ENCODE measurements at regions not wholly inside any gene's neighbourhood (a gene's known extent, or its start where the extent isn't known, plus 50 kb on each side); places are given as distances from the start of the nearest gene placed in this dataset.

DNA sequence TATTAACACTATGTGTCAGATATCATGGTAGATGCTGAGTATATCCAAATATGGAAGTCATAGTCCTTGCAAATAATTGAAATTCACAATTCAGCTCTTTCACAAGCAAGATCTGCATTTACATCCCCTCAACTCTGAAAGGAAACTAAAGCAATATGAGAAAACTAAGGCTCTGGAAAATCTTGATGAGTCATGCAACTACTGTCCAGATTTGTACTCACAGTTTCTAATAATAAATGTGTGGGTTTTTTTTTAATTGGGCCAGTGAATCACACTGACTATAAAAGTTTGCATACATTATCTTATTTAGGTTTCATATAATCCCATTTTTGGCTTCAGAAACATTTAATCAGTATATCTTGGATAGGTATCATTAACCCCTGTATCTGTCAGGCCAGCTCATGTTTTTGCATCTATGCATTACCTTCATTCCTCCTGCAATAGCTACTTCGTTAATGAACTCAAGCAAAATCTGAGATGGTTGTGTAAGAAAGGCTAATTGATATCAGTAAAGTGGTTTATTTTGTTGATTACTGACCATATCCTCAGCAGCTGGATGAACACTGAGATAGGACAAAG is 58.7 kb upstream of the PRR16 start:
- H3K9me3 ChIP-seq (ENCODE audit: control insufficient read depth, insufficient read depth, low read length) = peaks cover 14% of the 10 kb centered on the region
- no peak overlapping the region for H3K9ac ChIP-seq (ENCODE audit: low read depth, low read length)
- no peaks in the 10 kb centered on the region for H3K4me1 ChIP-seq (ENCODE audit: control insufficient read depth, insufficient read depth, low read length)
- no peaks in the 10 kb centered on the region for H3K36me3 ChIP-seq (ENCODE audit: control insufficient read depth, insufficient read depth, low read length)
- no peaks in the 10 kb centered on the region for H3K27me3 ChIP-seq (ENCODE audit: control insufficient read depth, insufficient read depth, low read length)
- no peak overlapping the region for H3K4me3 ChIP-seq (ENCODE audit: low read depth, low read length)
- no peak overlapping the region for H3K27ac ChIP-seq (ENCODE audit: low read depth, low read length)

DNA sequence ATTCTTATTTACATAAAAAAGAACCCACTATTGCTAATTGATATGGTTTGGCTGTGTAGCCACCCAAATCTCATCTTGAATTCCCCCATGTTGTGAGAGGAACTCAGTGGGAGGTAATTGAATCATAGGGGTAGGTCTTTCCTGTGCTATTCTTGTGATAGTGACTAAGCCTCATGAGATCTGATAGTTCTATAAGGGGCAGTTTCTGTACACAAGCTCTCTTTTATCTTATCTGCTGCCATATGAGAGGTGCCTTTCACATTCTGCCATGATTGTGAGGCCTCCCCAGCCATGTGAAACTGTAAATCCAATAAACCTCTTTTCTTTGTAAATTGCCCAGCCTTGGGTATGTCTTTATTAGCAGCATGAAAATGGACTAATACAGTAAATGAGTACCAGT is 58.2 kb upstream of the PRR16 start:
- Histone ChIP-seq H3K4me3 (ENCODE audit: low read depth, low read length) (no peak overlapping the region), H3K36me3 (ENCODE audit: control insufficient read depth, insufficient read depth, low read length) (no peaks in the 10 kb centered on the region), H3K9ac (ENCODE audit: low read depth, low read length) (no peak overlapping the region), H3K27ac (ENCODE audit: low read depth, low read length) (no peak overlapping the region), H3K9me3 (ENCODE audit: control insufficient read depth, insufficient read depth, low read length) (peaks cover 14% of the 10 kb centered on the region), H3K27me3 (ENCODE audit: control insufficient read depth, insufficient read depth, low read length) (no peaks in the 10 kb centered on the region), H3K4me1 (ENCODE audit: control insufficient read depth, insufficient read depth, low read length) (no peaks in the 10 kb centered on the region)

GRCh38 chr5:120413686-120414085 is 50.4 kb upstream of the PRR16 start:
- no peaks in the 10 kb centered on the region for H3K36me3 ChIP-seq (ENCODE audit: control insufficient read depth, insufficient read depth, low read length)
- no peaks in the 10 kb centered on the region for H3K27me3 ChIP-seq (ENCODE audit: control insufficient read depth, insufficient read depth, low read length)
- no peak overlapping the region for H3K9ac ChIP-seq (ENCODE audit: low read depth, low read length)
- peaks cover 5% of the 10 kb centered on the region; the same call in 1 of the 2 replicates for H3K4me1 ChIP-seq (ENCODE audit: control insufficient read depth, insufficient read depth, low read length)
- no peak overlapping the region for H3K27ac ChIP-seq (ENCODE audit: low read depth, low read length)
- no peaks in the 10 kb centered on the region; the same call in 1 of the 2 replicates for H3K9me3 ChIP-seq (ENCODE audit: control insufficient read depth, insufficient read depth, low read length)
- no peak overlapping the region for H3K4me3 ChIP-seq (ENCODE audit: low read depth, low read length)

All from HUES48 (cell line).